Spleen (tissue), 11 donors: ENCODE measurements at regions not wholly inside any gene's neighbourhood (a gene's known extent, or its start where the extent isn't known, plus 50 kb on each side); places are given as distances from the start of the nearest gene placed in this dataset.

Experiments
- DNase-seq: peaks from one replicate; pipeline ENCODE4 v3.0.0-alpha.2; 2020
- H3K27ac ChIP-seq, 8 donors: fragments of 200-600 bp; sonication (generic) in 7 of 8; 1 replicate in 4 of 8; 2 replicates in 4 of 8; pipeline versions ENCODE4 v1.5.0 to v1.8.0; 2016 to 2021; ENCODE audit warnings: inconsistent platforms in 4 of 8, mild to moderate bottlenecking in 4 of 8, moderate library complexity in 1 of 8
- H3K27me3 ChIP-seq, 7 donors: fragments of 200-600 bp; sonication (generic) in 6 of 7; replicated peaks in 1 of 7; 1 replicate in 4 of 7; 2 replicates in 3 of 7; pipeline versions ENCODE4 v1.5.0 to v1.8.0; 2016 to 2021; ENCODE audit warnings: inconsistent platforms in 3 of 7, mild to moderate bottlenecking in 1 of 7
- H3K36me3 ChIP-seq, 6 donors: fragments of 200-600 bp; sonication (generic) in 5 of 6; 1 replicate in 4 of 6; 2 replicates in 2 of 6; pipeline versions ENCODE4 v1.5.0 to v1.8.0; 2016 to 2021; ENCODE audit warnings: inconsistent platforms in 2 of 6
- H3K4me1 ChIP-seq, 6 donors: fragments of 200-600 bp; sonication (generic) in 5 of 6; 1 replicate in 3 of 6; 2 replicates in 3 of 6; pipeline versions ENCODE4 v1.5.0 to v1.8.0; 2016 to 2021; ENCODE audit warnings: inconsistent platforms in 3 of 6
- H3K4me3 ChIP-seq, 8 donors: fragments of 200-600 bp; sonication (generic) in 7 of 8; 1 replicate in 4 of 8; 2 replicates in 4 of 8; pipeline versions ENCODE4 v1.5.0 to v1.8.0; 2016 to 2021; ENCODE audit warnings: inconsistent platforms in 4 of 8, mild to moderate bottlenecking in 4 of 8, moderate library complexity in 2 of 8
- H3K9me3 ChIP-seq, 8 donors: fragments of 200-600 bp; sonication (generic) in 7 of 8; 1 replicate in 4 of 8; 2 replicates in 4 of 8; pipeline versions ENCODE4 v1.5.0 to v1.8.0; 2016 to 2021; ENCODE audit warnings: inconsistent platforms in 4 of 8
- POLR2A ChIP-seq, 3 donors: fragments of 450-650 bp; IDR thresholded peaks; one replicate each; pipeline ENCODE4 v1.5.1; 2017; ENCODE audit warnings: antibody characterized with exemption in 3 of 3, mild to moderate bottlenecking in 1 of 3
- POLR2AphosphoS5 ChIP-seq, 3 donors: sonication (generic); formaldehyde crosslinking; IDR thresholded peaks; one replicate each; pipeline ENCODE4 v1.5.1; 2017; ENCODE audit warnings: antibody characterized with exemption in 3 of 3
- WGBS, 5 donors: extraction: QIAGEN DNeasy Blood & Tissue Kit in 3 of 5; methylation state at CpG; one replicate each; pipeline versions ENCODE4 v1.1.5 to v1.1.7; 2013 to 2018; 5-methylcytosine and 5-hydroxymethylcytosine counted together
- intact Hi-C: fragments of 100-400 bp; cut with DNase I; formaldehyde crosslinking; loops from one replicate; pipeline ENCODE4 v1.15.0; 2023; ENCODE audit warnings: low total_unique reads
- TF ChIP-seq, protein P1 (sequence below), 11 experiments: fragments of 200-600 bp in 7 of 11; fragments of 450-650 bp in 4 of 11; sonication (generic) in 4 of 11; IDR thresholded peaks in 8 of 11; conservative IDR thresholded peaks in 3 of 11; 1 replicate in 7 of 11; 2 replicates in 4 of 11; pipeline versions ENCODE4 v1.4.0 to v1.8.0; 2016 to 2021; ENCODE audit warnings: antibody characterized with exemption in 11 of 11, inconsistent platforms in 4 of 11, mild to moderate bottlenecking in 1 of 11
- donor health status: healthy with polysubstance abuse.
- donor health status: DM: no; HTN: no; CAD: no; lungs with moderate emphysema.
- donor health status: DM: no; HTN: no; CAD: no.
- donor health status: Bipolar disorder and iron deficiency.
- donor health status: healthy.
- donor health status: DM: no; HTN: no; CAD: no.
- donor health status: DM: yes; HTN: yes; CAD: no.

DNA sequence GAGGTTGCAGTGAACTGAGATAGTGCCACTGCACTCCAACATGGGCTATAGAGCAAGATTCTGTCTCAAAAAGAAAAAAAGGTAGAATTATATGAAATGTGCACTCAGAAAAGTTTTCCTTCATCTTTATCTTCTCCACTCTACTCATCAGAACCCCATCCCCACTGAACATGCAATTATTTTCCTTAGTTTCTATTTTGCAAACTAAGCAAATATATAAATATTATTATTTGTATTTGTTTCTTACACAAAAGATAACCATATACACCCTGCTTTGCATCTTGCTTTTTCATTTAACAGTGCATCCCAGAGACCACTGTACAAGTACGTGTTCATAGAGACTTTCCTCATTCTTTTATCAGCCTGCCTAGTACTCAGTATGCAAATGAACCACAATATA, 68.0 kb upstream of the ACAN start:
- Histone ChIP-seq H3K36me3 (no peaks in the 10 kb centered on the region), H3K27ac (no peak overlapping the region), H3K4me3 (no peak overlapping the region), H3K9me3 (peaks cover 0 to 5% (median 0%) of the 10 kb centered on the region in 8 donors), H3K4me1 (no peaks in the 10 kb centered on the region), H3K27me3 (peaks cover 0 to 15% (median 0%) of the 10 kb centered on the region in 7 donors)
- DNase-seq: no peak
- WGBS, 5 donors: 68 to 88% (median 85%) methylated on average over 1 of the region's 1 CpG
- TF ChIP-seq POLR2AphosphoS5 (IDR thresholded peaks at IDR 0.05): no peak
- no peak for TF ChIP-seq POLR2A (IDR thresholded peaks at IDR 0.05)
- TF ChIP-seq, protein P1, sequence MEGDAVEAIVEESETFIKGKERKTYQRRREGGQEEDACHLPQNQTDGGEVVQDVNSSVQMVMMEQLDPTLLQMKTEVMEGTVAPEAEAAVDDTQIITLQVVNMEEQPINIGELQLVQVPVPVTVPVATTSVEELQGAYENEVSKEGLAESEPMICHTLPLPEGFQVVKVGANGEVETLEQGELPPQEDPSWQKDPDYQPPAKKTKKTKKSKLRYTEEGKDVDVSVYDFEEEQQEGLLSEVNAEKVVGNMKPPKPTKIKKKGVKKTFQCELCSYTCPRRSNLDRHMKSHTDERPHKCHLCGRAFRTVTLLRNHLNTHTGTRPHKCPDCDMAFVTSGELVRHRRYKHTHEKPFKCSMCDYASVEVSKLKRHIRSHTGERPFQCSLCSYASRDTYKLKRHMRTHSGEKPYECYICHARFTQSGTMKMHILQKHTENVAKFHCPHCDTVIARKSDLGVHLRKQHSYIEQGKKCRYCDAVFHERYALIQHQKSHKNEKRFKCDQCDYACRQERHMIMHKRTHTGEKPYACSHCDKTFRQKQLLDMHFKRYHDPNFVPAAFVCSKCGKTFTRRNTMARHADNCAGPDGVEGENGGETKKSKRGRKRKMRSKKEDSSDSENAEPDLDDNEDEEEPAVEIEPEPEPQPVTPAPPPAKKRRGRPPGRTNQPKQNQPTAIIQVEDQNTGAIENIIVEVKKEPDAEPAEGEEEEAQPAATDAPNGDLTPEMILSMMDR (IDR thresholded peaks at IDR 0.05 in 8 of 11, conservative IDR thresholded peaks at IDR 0.05 in 3 of 11): no peak
- intact Hi-C loops: no loop called here

DNA sequence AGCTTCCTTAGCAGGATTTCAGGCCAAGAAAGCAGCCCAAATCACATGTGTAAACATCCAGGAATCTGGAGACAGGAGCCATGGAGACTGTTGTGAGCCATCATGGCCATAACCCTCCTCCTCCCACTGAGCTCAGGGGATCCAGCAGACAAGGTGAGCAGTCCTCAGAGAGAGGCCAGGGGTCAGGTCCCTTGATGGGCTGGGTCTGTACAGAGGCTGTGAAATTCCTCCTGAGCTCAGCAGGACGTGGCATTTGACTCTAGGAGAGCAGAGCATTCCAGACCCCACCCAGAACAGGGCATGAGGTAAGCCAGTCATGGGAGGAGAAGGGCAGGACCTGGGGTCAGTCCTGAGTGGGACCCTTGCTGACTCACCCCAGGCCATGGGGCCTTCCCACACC, 67.0 kb upstream of the ACAN start:
- H3K27ac ChIP-seq: no peak overlapping the region
- no peaks in the 10 kb centered on the region for H3K4me1 ChIP-seq
- 25 to 60% (median 38%) methylated on average over 1 of the region's 1 CpG; no CpG with 5 or more reads in 1 of the 5 donors for WGBS, 5 donors
- H3K36me3 ChIP-seq: no peaks in the 10 kb centered on the region
- peaks cover 0 to 5% (median 0%) of the 10 kb centered on the region in 8 donors for H3K9me3 ChIP-seq
- DNase-seq: no peak
- peaks cover 0 to 25% (median 0%) of the 10 kb centered on the region in 7 donors for H3K27me3 ChIP-seq
- intact Hi-C loops: no loop called here
- TF ChIP-seq, protein P1 (IDR thresholded peaks at IDR 0.05 in 8 of 11, conservative IDR thresholded peaks at IDR 0.05 in 3 of 11): no peak
- no peak overlapping the region for H3K4me3 ChIP-seq

DNA sequence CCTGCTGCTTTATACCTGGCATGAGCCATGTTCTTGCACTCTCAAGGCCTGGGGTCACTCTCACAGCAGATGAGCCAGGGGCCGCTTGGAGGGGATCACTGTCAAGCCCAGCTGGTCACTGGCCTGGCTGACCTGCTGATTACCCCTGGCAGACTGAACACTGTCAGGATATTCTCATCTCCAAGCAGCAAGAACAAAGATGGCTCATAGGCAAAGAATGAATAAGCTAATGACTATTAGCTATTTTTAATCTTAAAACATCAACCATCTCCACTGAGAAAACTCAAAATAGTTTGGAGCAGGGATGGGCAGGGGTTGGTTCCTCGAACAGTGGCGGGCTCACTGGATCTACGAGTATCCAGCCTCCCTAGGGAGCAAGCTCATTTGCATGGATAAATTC, 64.4 kb upstream of the ACAN start:
- Histone ChIP-seq H3K9me3 (peaks cover 0 to 5% (median 0%) of the 10 kb centered on the region in 8 donors), H3K4me3 (no peak overlapping the region), H3K36me3 (no peaks in the 10 kb centered on the region), H3K27me3 (peaks cover 0 to 48% (median 15%) of the 10 kb centered on the region in 7 donors), H3K27ac (no peak overlapping the region), H3K4me1 (no peaks in the 10 kb centered on the region)
- DNase-seq: no peak
- TF ChIP-seq, protein P1 (IDR thresholded peaks at IDR 0.05 in 8 of 11, conservative IDR thresholded peaks at IDR 0.05 in 3 of 11): no peak
- TF ChIP-seq POLR2A (IDR thresholded peaks at IDR 0.05) (no peak), POLR2AphosphoS5 (IDR thresholded peaks at IDR 0.05) (no peak)
- intact Hi-C loops: no loop called here
- WGBS, 5 donors: 60 to 74% (median 66%) methylated on average over 4 of the region's 4 CpGs

DNA sequence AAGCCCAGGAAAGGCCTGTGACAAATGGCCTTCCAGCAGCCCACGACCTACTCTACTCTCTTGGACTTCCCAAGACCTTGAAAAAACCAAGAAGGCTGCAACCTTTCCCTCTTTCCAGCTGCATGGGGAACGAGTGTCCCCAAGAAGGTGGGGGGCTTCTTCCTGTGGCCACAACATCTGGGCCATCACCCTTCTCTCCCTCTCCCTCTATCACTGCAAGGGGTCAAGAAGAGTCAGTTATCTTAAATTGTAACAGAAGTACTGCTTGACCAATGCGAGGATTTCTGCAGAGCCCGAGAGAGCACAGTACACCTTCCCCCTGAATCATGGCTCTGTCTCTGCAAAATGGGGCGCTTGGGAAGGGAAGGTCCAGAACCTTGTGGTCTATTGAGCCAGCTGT, 63.7 kb upstream of the ACAN start:
- intact Hi-C loops: no loop called here
- no peak overlapping the region for H3K4me3 ChIP-seq
- TF ChIP-seq, protein P1 (IDR thresholded peaks at IDR 0.05 in 8 of 11, conservative IDR thresholded peaks at IDR 0.05 in 3 of 11): no peak
- TF ChIP-seq POLR2A (IDR thresholded peaks at IDR 0.05) (no peak), POLR2AphosphoS5 (IDR thresholded peaks at IDR 0.05) (no peak)
- no peaks in the 10 kb centered on the region for H3K36me3 ChIP-seq
- H3K27ac ChIP-seq: no peak overlapping the region
- no peak for DNase-seq
- peaks cover 0 to 52% (median 15%) of the 10 kb centered on the region in 7 donors for H3K27me3 ChIP-seq
- H3K4me1 ChIP-seq: no peaks in the 10 kb centered on the region
- H3K9me3 ChIP-seq: peaks cover 0 to 5% (median 0%) of the 10 kb centered on the region in 8 donors
- WGBS, 5 donors: 70 to 77% (median 73%) methylated on average over 5 of the region's 5 CpGs
